Psoas muscle (tissue), 7 donors: ENCODE measurements at regions not wholly inside any gene's neighbourhood (a gene's known extent, or its start where the extent isn't known, plus 50 kb on each side); places are given as distances from the start of the nearest gene placed in this dataset.

Experiments used
- ATAC-seq, 4 donors: fragments of 200-7000 bp; cut with Tn5 transposase; one replicate each; pipeline ENCODE4 v1.9.1; 2020; ENCODE audit warnings: moderate library complexity in 3 of 4, mild to moderate bottlenecking in 2 of 4
- DNase-seq, 2 donors: peaks; one replicate each; pipeline ENCODE4 v3.0.0-alpha.2; 2020
- H3K27ac ChIP-seq: fragments of 200-600 bp; one replicate; pipeline ENCODE4 v1.8.0; 2022
- H3K27me3 ChIP-seq, 3 donors: fragments of 200-600 bp in 1 of 3; one replicate each; pipeline versions ENCODE4 v1.6.1 to v1.8.0; 2013 to 2022; ENCODE audit warnings: low read length in 2 of 3, mild to moderate bottlenecking in 2 of 3, moderate library complexity in 1 of 3; ENCODE audit not compliant: insufficient read depth in 3 of 3
- H3K36me3 ChIP-seq, 2 donors: fragments of 200-600 bp in 1 of 2; one replicate each; pipeline versions ENCODE4 v1.6.1 to v1.8.0; 2013 to 2022; ENCODE audit warnings: low read depth in 1 of 2, mild to moderate bottlenecking in 1 of 2, moderate library complexity in 1 of 2; ENCODE audit not compliant: insufficient read depth in 1 of 2
- H3K4me1 ChIP-seq: fragments of 200-600 bp; one replicate; pipeline ENCODE4 v1.8.0; 2022
- H3K4me3 ChIP-seq: fragments of 200-600 bp; one replicate; pipeline ENCODE4 v1.8.0; 2022; ENCODE audit warnings: mild to moderate bottlenecking
- H3K9me3 ChIP-seq: fragments of 200-600 bp; one replicate; pipeline ENCODE4 v1.8.0; 2022
- CTCF ChIP-seq: fragments of 200-600 bp; IDR thresholded peaks from one replicate; pipeline ENCODE4 v1.8.0; 2022; ENCODE audit warnings: antibody characterized with exemption
- WGBS, 3 donors: extraction: QIAGEN DNeasy Blood & Tissue Kit; methylation state at CpG; one replicate each; pipeline versions ENCODE4 v1.1.6 to v1.1.7; 2013; 5-methylcytosine and 5-hydroxymethylcytosine counted together
- intact Hi-C, 2 donors: fragments of 100-400 bp; cut with DNase I; formaldehyde crosslinking; loops; one replicate each; pipeline versions ENCODE4 v1.11.0 to v1.14.2; 2022
- donor health status: healthy with polysubstance abuse.
- donor health status: DM: no; HTN: no; CAD: no; lungs with moderate emphysema.
- donor health status: Bipolar disorder and iron deficiency.
- donor health status: healthy.
- donor health status: DM: yes; HTN: yes; CAD: no.
- donor health status: DM: no; HTN: no; CAD: no.
- donor health status: DM: yes; HTN: yes; CAD: no.

GRCh38 chr5:34469971-34470370 is 186.2 kb upstream of the RAI14 start:
- Histone ChIP-seq H3K27me3 (no peaks in the 10 kb centered on the region), H3K36me3 (no peaks in the 10 kb centered on the region), H3K9me3 (no peaks in the 10 kb centered on the region), H3K4me3 (no peak overlapping the region), H3K4me1 (no peaks in the 10 kb centered on the region), H3K27ac (no peak overlapping the region)
- ATAC-seq: no peak
- no peak for TF ChIP-seq CTCF
- DNase-seq: no peak
- intact Hi-C loops: loop anchor here in 1 of 2 donors (10.0 kb wide), 1 partner anchor 475 kb away; no protein-coding TSS in a partner anchor
- 86 to 94% (median 90%) methylated on average over 3 of the region's 3 CpGs for WGBS, 3 donors

- Histone ChIP-seq H3K27ac (no peak overlapping the region), H3K9me3 (no peaks in the 10 kb centered on the region), H3K4me1 (no peaks in the 10 kb centered on the region), H3K27me3 (no peaks in the 10 kb centered on the region), H3K36me3 (no peaks in the 10 kb centered on the region), H3K4me3 (no peak overlapping the region)
- ATAC-seq: peak in 3 of 4 donors; percentile 59 to 77 (median 73)
- TF ChIP-seq CTCF: peak; percentile 91
- 27 to 28% (median 27%) methylated on average over 4 of the region's 4 CpGs for WGBS, 3 donors
- DNase-seq: no peak
- intact Hi-C loops: no loop called here
Measured at GRCh38 chr5:34474573-34475021, 181.5 kb upstream of the RAI14 start.

GRCh38 chr5:34475249-34475966 is 180.7 kb upstream of the RAI14 start:
- TF ChIP-seq CTCF: no peak
- H3K27me3 ChIP-seq: no peaks in the 10 kb centered on the region
- DNase-seq (no peak), ATAC-seq (no peak)
- intact Hi-C loops: no loop called here
- no peak overlapping the region for H3K27ac ChIP-seq
- no peaks in the 10 kb centered on the region for H3K9me3 ChIP-seq
- no peaks in the 10 kb centered on the region for H3K36me3 ChIP-seq
- no peak overlapping the region for H3K4me3 ChIP-seq
- WGBS, 3 donors: 79 to 82% (median 81%) methylated on average over 13 of the region's 13 CpGs
- H3K4me1 ChIP-seq: no peaks in the 10 kb centered on the region

- Histone ChIP-seq H3K36me3 (no peaks in the 10 kb centered on the region), H3K9me3 (no peaks in the 10 kb centered on the region), H3K4me1 (no peaks in the 10 kb centered on the region), H3K27me3 (no peaks in the 10 kb centered on the region), H3K27ac (no peak overlapping the region), H3K4me3 (no peak overlapping the region)
- WGBS, 3 donors: 73 to 76% (median 74%) methylated on average over 12 of the region's 12 CpGs
- ATAC-seq (no peak), DNase-seq (no peak)
- intact Hi-C loops: no loop called here
- TF ChIP-seq CTCF: no peak
Measured at GRCh38 chr5:34476941-34477565, 179.1 kb upstream of the RAI14 start.
